HS-27A (cell line): ENCODE measurements at regions not wholly inside any gene's neighbourhood (a gene's known extent, or its start where the extent isn't known, plus 50 kb on each side); places are given as distances from the start of the nearest gene placed in this dataset.

Experiments used
- DNase-seq: peaks from one replicate; pipeline ENCODE4 v3.0.0-alpha.2; 2012; ENCODE audit warnings: low read depth, missing footprints

DNA sequence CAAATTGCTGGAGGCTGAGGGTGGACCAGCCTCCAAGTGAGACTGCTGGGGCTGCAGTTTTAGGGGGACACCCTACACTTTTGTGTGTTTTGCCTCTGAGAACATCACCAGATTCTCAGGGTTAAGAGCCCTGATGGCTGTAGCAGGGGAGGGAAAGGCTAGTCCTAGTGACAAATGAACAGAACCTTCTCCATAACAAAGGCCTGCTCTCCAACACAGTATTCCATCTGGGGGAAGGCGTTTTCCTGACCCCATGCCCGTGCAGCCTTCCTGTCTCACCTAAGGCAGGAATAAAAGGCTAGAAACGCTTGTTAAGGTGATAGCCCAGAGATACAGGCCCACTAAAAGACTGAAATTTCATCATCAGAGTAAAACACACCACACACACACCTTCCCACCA is 50.2 kb upstream of the NSMCE3 start:
- DNase-seq, result no peak
